Heart left ventricle (tissue), 13 donors: ENCODE measurements at regions not wholly inside any gene's neighbourhood (a gene's known extent, or its start where the extent isn't known, plus 50 kb on each side); places are given as distances from the start of the nearest gene placed in this dataset.

Experiments
- POLR2A ChIP-seq, 2 donors: fragments of 450-650 bp; IDR thresholded peaks; one replicate each; pipeline ENCODE4 v1.6.1; 2017; ENCODE audit warnings: antibody characterized with exemption in 2 of 2, mild to moderate bottlenecking in 2 of 2, moderate library complexity in 2 of 2
- TF ChIP-seq, protein P1 (sequence below), 12 donors: fragments of 200-600 bp; sonication (generic) in 4 of 12; IDR thresholded peaks; one replicate each; pipeline versions ENCODE4 v1.5.0 to v1.8.0; 2018 to 2022; ENCODE audit warnings: antibody characterized with exemption in 12 of 12, mild to moderate bottlenecking in 5 of 12
- donor health status: ischemic (EF 13 %, LVEDD 7.1; RV severe dilation, severe dysfunction).
- donor health status: DM: no; HTN: yes; CAD: no.
- donor health status: DM: no; HTN: no; CAD: no.
- donor health status: ischemic (EF 25% LVEDD 6.9; RV normal size, moderate dysfunction).
- donor health status: ischemic (EF 25% LVEDD 5.7; RV mildly dilated, moderate dysfunction).
- donor health status: ischemic (EF 35%, LVEDD 5.7; RV mildly dilated, moderate dysfunction).
- donor health status: nonischemic (EF 11% LVEDD 7.7; RV severe dilation, severe dysfunction).
- donor health status: DM: yes; HTN: yes; CAD: no.
- donor health status: PGD.
- donor health status: ischemic (EF 29% LVEDD 5.4; RV normal size, mild dysfunction).
- donor health status: nonischemic (EF 23%, LVEDD 6.1; RV moderate dilation, normal function).

DNA sequence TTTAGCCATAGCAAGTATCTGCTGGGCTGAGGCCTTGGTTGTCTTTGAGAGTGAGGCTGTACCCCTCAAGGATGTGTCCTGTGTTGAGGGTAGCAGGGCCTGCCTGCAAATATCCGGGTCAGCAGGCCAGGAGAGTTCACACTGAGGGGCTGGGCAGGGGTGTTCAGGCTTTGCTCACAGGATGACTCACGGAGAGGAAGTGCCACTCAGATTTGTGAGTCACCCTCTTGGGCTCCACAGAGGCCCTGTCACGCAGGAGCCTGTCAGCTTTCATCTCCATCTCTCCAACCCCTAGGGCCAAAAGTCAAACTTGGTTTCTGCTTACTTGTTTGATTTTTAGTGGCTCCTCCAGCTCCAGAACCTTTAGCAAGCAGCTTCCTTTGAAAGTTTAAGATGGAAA lies 211.5 kb downstream of the SEC61B start:
- TF ChIP-seq, protein P1, sequence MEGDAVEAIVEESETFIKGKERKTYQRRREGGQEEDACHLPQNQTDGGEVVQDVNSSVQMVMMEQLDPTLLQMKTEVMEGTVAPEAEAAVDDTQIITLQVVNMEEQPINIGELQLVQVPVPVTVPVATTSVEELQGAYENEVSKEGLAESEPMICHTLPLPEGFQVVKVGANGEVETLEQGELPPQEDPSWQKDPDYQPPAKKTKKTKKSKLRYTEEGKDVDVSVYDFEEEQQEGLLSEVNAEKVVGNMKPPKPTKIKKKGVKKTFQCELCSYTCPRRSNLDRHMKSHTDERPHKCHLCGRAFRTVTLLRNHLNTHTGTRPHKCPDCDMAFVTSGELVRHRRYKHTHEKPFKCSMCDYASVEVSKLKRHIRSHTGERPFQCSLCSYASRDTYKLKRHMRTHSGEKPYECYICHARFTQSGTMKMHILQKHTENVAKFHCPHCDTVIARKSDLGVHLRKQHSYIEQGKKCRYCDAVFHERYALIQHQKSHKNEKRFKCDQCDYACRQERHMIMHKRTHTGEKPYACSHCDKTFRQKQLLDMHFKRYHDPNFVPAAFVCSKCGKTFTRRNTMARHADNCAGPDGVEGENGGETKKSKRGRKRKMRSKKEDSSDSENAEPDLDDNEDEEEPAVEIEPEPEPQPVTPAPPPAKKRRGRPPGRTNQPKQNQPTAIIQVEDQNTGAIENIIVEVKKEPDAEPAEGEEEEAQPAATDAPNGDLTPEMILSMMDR (IDR thresholded peaks at IDR 0.05) = no peak
- no peak for TF ChIP-seq POLR2A (IDR thresholded peaks at IDR 0.05)
